ENCODE measurements at regions not wholly inside any gene's neighbourhood (a gene's known extent, or its start where the extent isn't known, plus 50 kb on each side); places are given as distances from the start of the nearest gene placed in this dataset.

- TF ChIP-seq CTCF (IDR thresholded peaks at IDR 0.05 in 2 of 3, conservative IDR thresholded peaks at IDR 0.05 in 1 of 3; ENCODE audit: borderline replicate concordance in 1 of 3, insufficient read depth in 1 of 3, low read depth in 2 of 3, low read length in 2 of 3) (no peak), EZH2 (IDR thresholded peaks at IDR 0.05) (no peak), SIN3A (IDR thresholded peaks at IDR 0.05; ENCODE audit: low read depth) (no peak), POLR2A (IDR thresholded peaks at IDR 0.05; ENCODE audit: borderline replicate concordance, extremely low read depth, insufficient read depth, insufficient read length) (no peak), POLR2AphosphoS5 (IDR thresholded peaks at IDR 0.05; ENCODE audit: low read depth, low read length) (no peak), SP1 (IDR thresholded peaks at IDR 0.05; ENCODE audit: low read depth) (no peak), CBX3 (IDR thresholded peaks at IDR 0.05; ENCODE audit: low read depth) (no peak), EZH2phosphoT487 (IDR thresholded peaks at IDR 0.05; ENCODE audit: borderline replicate concordance) (no peak), MAX (IDR thresholded peaks at IDR 0.05) (no peak), RAD21 (IDR thresholded peaks at IDR 0.05; ENCODE audit: low read depth) (no peak)
Measured at GRCh38 chr1:193487722-193488121, 301.3 kb upstream of the B3GALT2 start.

Data from HCT116 (cell line).